GM18909 (cell line): ENCODE measurements at regions not wholly inside any gene's neighbourhood (a gene's known extent, or its start where the extent isn't known, plus 50 kb on each side); places are given as distances from the start of the nearest gene placed in this dataset.
A peak's percentile ranks its signal among the peaks of the same experiment; 100 is the strongest.
"Not testable (repeated sequence)": the region's sequence is repeated elsewhere in the genome, so short reads cannot be mapped to it uniquely, and the experiment has no call there.

Experiments used
- ATAC-seq: cut with Tn5 transposase; IDR thresholded peaks from one replicate; pipeline ENCODE4 v1.9.1; 2021; ENCODE audit warnings: mild to moderate bottlenecking; ENCODE audit not compliant: unreplicated experiment, poor library complexity

GRCh38 chr1:121048769-121049443, 135.2 kb downstream of the FAM72B start:
- not testable (repeated sequence) for ATAC-seq

DNA sequence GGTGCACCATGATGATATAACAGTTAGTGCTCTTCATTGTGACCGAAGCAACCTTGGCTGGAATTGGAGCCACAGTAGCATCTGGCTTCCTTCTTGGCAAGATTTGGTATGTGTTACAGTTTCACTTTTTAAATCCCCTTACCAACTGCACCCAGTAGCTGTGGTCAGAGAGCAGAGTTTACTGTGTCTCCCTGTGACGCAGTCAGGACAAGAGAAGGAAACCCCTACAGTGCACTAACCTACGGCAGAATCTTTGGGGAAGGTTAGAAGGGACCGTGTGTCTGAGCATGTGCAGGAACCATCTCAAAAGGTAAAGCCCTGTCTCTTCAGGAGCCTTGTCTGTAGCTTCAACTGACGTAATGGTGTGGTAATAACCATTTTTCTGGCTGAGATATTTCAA, 134.0 kb downstream of the FAM72B start:
- not testable (repeated sequence) for ATAC-seq

DNA sequence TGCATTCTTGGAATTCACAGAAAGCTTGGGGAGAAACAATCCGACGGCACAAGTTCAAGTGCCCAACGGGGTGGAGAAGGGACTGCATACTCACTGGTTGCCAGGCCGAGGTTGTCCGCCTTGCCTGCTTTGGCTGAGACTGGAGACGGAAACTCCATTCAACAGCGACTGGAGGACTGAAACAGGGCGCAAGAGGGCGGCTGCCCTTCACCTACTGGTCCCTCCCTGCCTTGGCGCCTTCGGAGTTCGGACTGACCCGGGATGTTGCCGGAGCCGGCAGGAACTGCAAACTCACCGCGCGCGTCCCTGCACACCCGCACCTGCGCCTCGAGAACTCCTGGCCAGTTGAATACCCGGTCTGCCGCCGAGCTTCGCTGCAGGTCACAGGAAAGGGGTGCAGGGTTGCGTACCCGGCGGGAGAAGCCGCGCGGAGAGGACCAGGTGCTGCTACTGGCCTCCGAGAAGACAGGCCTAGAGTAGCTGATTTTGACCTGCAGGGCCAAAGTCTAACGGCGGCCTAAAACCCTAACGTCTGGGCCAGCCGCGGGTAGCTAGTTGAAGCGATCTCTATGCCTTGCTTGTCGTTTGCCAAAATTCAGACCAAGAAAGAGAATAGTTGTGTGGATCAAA, 132.9 kb downstream of the FAM72B start:
- not testable (repeated sequence) for ATAC-seq

DNA sequence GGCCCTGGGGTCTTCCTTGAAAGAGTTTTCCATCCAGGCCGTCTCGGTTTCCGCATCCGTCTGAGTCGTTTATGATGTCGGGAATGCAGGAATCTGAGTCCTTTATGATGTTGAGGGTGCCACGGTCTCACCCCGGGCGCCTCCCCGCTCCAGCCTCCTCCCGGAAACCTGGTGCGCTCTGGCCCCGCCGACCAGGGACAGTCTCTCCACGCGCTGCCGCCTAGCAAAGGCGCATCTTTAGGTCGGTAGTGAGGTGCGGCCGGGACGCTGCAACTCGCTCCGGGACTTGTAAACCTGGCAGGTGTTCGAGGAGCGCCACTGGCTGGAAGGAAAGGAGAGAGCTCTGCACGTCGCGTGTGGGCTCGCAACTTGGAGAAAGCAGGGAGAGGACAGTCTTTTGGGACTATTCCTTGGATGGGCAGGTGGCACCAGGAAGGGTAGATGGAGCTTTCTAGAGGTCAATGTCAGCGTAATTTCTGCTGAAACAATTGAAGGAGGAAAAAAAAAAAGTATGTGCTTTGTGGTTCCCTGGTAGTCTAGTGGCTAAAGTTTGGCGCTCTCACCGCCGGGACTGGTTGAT, 132.0 kb downstream of the FAM72B start:
- ATAC-seq: not testable (repeated sequence)

GRCh38 chr1:121054928-121055327, 129.2 kb downstream of the FAM72B start:
- not testable (repeated sequence) for ATAC-seq

DNA sequence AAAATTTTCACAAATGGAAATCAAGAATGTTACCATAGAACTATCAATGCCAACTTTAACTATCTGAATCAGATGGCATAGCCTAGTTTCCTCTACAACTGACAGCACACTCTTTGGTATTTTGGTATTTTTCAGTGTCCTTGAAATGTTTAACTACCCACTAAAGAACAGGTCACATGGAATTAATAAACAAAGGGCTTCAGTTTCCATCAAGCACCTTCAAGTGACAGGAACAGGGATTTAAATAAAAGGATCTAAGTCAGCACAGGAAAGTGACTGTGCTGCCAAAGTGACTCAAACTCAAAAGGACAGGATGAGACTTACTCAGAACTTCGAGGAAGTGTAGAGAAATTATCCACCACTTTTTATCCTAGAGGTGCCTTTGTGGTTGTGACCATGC, 117.2 kb downstream of the FAM72B start:
- not testable (repeated sequence) for ATAC-seq

DNA sequence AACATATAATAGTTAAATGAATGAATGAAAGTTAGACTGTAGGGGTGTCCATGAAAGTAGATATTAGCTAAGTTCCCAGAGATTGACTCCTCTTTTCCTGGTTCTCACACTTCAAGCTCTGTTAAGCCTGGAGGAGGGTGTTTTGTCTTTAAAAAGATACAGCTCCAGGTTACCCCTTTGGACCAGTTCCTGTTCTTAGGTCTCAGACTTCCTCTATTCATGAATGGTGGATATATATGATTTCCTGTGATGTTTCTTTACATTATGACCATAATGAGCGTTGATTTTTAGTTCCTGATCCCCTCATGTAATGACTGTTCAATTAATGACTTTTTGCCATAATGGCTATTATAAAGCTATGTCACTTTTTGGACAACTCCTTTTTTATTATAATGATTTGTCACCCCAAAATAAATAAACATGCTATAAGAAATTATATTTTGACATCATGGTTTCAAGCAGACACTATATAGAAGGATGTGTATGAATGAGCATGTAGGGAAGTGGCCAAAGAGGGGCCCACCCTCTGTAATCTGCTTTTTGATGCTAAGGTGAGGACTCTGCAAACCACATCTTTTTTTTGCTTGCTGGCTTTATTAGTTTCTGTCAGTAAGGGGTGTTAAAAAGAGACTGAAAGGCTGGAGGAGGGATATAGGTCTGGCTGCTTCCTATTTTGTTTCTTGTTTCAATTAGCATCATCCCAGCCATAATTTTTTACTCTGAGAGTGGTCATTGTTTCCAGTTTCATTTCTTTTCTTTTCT, 115.2 kb downstream of the FAM72B start:
- ATAC-seq: not testable (repeated sequence)

DNA sequence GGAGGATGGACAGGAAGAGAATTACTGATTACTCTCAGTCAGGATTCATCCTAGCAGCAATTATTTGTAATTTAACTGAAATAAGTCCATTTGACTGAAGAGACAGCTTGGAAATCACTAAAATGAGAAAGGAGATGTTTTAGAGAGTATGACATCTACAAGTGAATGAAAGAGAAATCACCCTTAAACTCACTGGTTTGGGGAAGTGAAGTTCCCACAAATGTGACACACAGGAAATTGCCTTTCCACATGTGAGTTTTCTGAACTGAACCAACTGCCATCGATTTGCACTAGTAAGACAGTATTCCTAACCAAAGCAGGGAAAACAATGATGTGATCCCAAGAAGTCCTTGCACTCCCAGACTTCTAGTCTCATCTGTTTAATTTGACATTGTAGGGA, 110.3 kb downstream of the FAM72B start:
- ATAC-seq: not testable (repeated sequence)

- not testable (repeated sequence) for ATAC-seq
Observed at GRCh38 chr1:121075254-121075805, 108.8 kb downstream of the FAM72B start.

DNA sequence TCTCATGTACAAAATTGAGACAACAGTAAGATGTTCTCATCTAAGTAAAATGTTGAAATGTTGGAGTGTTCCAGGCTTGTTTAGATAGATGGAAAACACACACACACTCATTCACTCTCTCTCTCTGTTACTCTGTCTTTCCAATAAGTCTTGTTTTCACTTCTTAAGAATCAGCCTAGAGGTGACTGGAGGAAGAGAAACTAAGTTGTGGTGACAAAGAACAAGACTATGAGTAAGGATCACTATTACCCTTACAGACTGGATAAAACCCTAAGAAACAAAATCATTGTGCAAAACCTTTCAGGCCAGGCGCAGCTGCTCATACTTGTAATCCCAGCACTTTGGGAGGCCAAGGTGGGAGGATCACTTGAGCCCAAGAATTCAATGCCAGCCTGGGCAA, 107.5 kb downstream of the FAM72B start:
- peak; percentile 78 for ATAC-seq

- ATAC-seq: not testable (repeated sequence)
Observed at GRCh38 chr1:121079655-121080054, 104.5 kb downstream of the FAM72B start.

DNA sequence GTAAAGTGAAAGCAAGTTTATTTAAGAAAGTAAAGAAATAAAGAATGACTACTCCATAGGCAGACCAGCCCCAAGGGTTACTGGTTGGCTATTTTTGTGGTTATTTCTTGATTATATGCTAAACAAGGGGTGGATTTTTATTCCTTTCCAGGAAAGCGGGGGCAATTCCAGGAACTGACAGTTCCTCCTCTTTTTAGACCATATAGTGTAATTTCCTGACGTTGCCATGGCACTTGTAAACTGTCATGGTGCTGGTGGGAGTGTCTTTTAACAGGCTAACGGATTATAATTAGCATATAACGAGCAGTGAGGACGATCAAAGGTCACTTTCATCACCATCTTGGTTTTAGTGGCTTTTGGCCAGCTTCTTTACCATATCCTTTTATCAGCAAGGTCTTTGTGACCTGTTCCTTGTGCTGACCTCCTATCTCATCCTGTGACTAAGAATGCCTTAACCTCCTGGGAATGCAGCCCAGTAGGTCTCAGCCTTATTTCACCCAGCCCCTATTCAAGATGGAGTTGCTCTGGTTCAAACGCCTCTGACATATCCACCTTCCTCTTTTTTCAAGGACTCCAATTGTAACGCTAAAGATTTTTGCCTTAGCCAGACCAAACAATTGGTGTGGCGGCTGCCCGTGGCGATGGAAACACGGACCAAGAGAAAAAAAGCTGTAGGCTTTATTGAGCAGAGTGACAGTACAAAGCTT, 103.8 kb downstream of the FAM72B start:
- not testable (repeated sequence) for ATAC-seq

GRCh38 chr1:121080904-121081264, 103.3 kb downstream of the FAM72B start:
- not testable (repeated sequence) for ATAC-seq

DNA sequence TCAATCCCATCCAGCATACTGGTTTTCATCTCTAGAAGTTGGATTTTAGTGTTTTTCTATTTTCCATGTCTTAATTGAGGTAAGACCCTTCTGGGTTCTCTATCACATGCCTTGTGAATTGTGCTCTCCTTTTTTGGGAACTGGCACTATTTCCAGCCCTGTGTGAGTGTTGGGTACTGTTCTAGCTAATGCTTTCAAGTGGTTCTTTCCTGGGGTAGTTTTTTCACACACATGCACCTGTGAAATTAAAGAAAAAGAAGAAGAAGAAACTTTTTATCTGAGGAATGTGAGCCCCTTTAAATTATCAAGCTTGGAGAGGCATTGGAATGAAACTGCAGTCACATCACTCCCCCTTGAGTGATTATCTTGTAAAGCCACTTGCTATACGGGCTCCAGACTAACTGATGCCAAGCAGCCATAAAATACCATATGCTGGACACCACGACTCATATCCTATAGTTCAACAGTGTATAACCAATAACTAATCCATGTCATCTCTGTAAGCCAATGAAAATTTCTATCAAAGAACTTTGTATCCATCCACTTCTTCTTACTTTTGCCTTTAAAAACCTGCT, 102.4 kb downstream of the FAM72B start:
- ATAC-seq: not testable (repeated sequence)

DNA sequence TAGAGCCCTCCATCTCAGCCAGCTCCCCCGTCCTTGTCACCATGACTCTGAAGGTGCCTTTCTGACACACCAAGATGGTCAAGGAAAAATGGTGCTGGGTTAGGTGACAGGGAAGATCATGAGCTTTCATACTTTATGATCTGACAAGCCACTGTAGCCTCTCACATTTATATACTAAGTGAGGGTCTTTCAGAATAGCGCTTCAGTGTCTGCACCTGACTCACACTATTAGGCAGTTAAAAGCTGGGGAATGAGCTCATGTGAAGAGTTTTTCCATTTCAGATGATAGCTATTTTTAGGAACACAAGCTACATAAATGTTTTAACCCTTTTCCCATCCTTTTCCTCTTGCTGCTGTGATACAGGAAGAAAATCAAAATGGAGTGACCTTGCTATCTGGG, 101.1 kb downstream of the FAM72B start:
- ATAC-seq: not testable (repeated sequence)

DNA sequence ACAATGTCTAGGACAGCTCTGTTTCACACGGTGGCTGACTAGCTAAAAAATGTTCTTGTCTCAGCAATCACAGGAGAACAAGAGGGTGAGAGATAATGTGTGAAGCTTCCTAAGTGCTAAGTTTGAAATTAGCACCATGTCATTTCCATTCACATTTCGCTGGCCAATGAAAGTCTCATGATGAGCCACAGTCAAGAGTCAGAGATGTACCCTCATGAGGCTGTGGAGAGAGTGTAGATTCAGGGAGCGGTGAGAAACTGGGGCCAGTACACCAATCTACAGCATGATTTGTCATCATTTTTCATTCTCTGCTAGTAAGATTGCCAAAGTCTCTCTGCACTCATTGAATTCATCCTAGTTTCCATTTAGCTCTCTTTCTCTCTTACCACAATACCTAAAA, 97.9 kb downstream of the FAM72B start:
- ATAC-seq: not testable (repeated sequence)

DNA sequence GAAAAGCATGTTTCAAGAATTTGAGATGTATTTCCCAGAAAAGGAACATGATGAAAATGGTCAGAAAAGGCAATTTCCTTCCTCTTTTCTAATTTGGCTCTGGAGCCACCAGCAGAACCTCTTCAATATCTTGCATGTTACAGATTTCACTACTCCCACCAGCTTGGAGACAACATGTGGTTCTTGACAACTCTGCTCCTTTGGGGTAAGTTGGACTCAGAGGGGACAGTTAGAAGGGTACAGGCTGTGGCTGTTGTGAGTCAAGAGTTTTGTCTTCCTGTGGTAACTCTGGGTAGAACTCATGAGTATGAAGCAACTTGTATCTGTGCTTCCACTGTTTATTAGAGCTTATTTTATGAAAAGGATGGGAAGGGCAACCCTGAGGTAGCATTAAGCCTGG, 96.9 kb downstream of the FAM72B start:
- not testable (repeated sequence) for ATAC-seq

DNA sequence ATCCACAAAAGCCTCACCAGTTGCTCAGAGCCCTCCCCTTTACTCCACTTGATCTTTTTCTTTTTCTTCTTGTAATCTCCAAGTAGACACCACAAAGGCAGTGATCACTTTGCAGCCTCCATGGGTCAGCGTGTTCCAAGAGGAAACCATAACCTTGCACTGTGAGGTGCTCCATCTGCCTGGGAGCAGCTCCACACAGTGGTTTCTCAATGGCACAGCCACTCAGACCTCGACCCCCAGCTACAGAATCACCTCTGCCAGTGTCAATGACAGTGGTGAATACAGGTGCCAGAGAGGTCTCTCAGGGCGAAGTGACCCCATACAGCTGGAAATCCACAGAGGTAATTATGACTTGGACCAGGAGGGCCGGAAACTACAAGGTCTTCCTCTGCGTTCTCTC, 95.6 kb downstream of the FAM72B start:
- ATAC-seq: not testable (repeated sequence)

GRCh38 chr1:121092329-121092968, 91.7 kb downstream of the FAM72B start:
- ATAC-seq: not testable (repeated sequence)
